ENCODE measurements at regions not wholly inside any gene's neighbourhood (a gene's known extent, or its start where the extent isn't known, plus 50 kb on each side); places are given as distances from the start of the nearest gene placed in this dataset.

- ChIA-PET CTCF (no interaction called here), POLR2A (no interaction called here)
- no peak for TF ChIP-seq ZNF473 (tag by site-specific recombination; IDR thresholded peaks at IDR 0.05)
- no peak for TF ChIP-seq ZNF335 (tag by site-specific recombination; conservative IDR thresholded peaks at IDR 0.05)
- no peak for TF ChIP-seq HOXA7 (CRISPR knock-in tag; IDR thresholded peaks at IDR 0.05; ENCODE audit: borderline replicate concordance)
- no peak for TF ChIP-seq ZNF423 (tag by site-specific recombination; IDR thresholded peaks at IDR 0.05)
- TF ChIP-seq ZSCAN5A (tag by site-specific recombination; IDR thresholded peaks at IDR 0.05), result no peak
- no peak for TF ChIP-seq ZNF707 (tag by site-specific recombination; IDR thresholded peaks at IDR 0.05)
- TF ChIP-seq ZNF639 (tag by site-specific recombination; IDR thresholded peaks at IDR 0.05), result no peak
- TF ChIP-seq TSHZ1 (tag by site-specific recombination; IDR thresholded peaks at IDR 0.05; ENCODE audit: borderline replicate concordance), result no peak
- TF ChIP-seq MZF1 (tag by site-specific recombination; IDR thresholded peaks at IDR 0.05; ENCODE audit: borderline replicate concordance), result no peak
- H3K4me1 ChIP-seq (ENCODE audit: control insufficient read depth, insufficient read depth, low read length), result no peaks in the 10 kb centered on the region
- H3K9me3 ChIP-seq (ENCODE audit: control insufficient read depth, insufficient read depth, low read depth, low read length), result no peaks in the 10 kb centered on the region
- H3K4me3 ChIP-seq (ENCODE audit: low read depth, low read length), result no peak overlapping the region
- H3K27ac ChIP-seq (ENCODE audit: extremely low read depth, low read depth, low read length), result no peak overlapping the region
- H3K36me3 ChIP-seq (ENCODE audit: control insufficient read depth in 2 of 2, insufficient read depth in 1 of 2, low read length in 2 of 2), result no peaks in the 10 kb centered on the region
These were observed 122.3 kb upstream of the NTF3 start for GRCh38 chr12:5309654-5310053.

- CTCF ChIA-PET, result interaction anchor here (0.6 kb wide), 1 partner anchor 339 kb away, joined by 3 read pairs; no protein-coding TSS in a partner anchor
- TF ChIP-seq ZNF292 (tag by site-specific recombination; IDR thresholded peaks at IDR 0.05; ENCODE audit: borderline replicate concordance, low read depth) (no peak), AEBP2 (tag by site-specific recombination; IDR thresholded peaks at IDR 0.05; ENCODE audit: borderline replicate concordance) (no peak), GLI2 (tag by site-specific recombination; IDR thresholded peaks at IDR 0.05; ENCODE audit: borderline replicate concordance, low read depth) (no peak), ZIC2 (tag by site-specific recombination; IDR thresholded peaks at IDR 0.05) (no peak), ZNF768 (tag by site-specific recombination; IDR thresholded peaks at IDR 0.05) (no peak), ZBTB7A (tag by site-specific recombination; IDR thresholded peaks at IDR 0.05; ENCODE audit: low read depth) (no peak), SCRT1 (tag by site-specific recombination; IDR thresholded peaks at IDR 0.05; ENCODE audit: borderline replicate concordance) (no peak), ZNF561 (tag by site-specific recombination; IDR thresholded peaks at IDR 0.05; ENCODE audit: borderline replicate concordance) (no peak), ZNF280C (tag by site-specific recombination; IDR thresholded peaks at IDR 0.05) (no peak), ZNF548 (tag by site-specific recombination; IDR thresholded peaks at IDR 0.05) (no peak), FEZF1 (tag by site-specific recombination; IDR thresholded peaks at IDR 0.05) (no peak), PRDM4 (tag by site-specific recombination; IDR thresholded peaks at IDR 0.05) (no peak), HOXD13 (CRISPR knock-in tag; IDR thresholded peaks at IDR 0.05; ENCODE audit: borderline replicate concordance) (no peak), ZNF677 (tag by site-specific recombination; IDR thresholded peaks at IDR 0.05) (no peak), ZNF664 (tag by site-specific recombination; IDR thresholded peaks at IDR 0.05) (no peak)
- no peak overlapping the region for H3K27ac ChIP-seq (ENCODE audit: extremely low read depth, low read depth, low read length)
- no peaks in the 10 kb centered on the region for H3K9me3 ChIP-seq (ENCODE audit: control insufficient read depth, insufficient read depth, low read depth, low read length)
- no peaks in the 10 kb centered on the region for H3K4me1 ChIP-seq (ENCODE audit: control insufficient read depth, insufficient read depth, low read length)
- no peak overlapping the region for H3K4me3 ChIP-seq (ENCODE audit: low read depth, low read length)
- POLR2A ChIA-PET, result no interaction called here
- no peaks in the 10 kb centered on the region for H3K36me3 ChIP-seq (ENCODE audit: control insufficient read depth in 2 of 2, insufficient read depth in 1 of 2, low read length in 2 of 2)
These were observed 121.8 kb upstream of the NTF3 start for GRCh38 chr12:5310151-5310550.
